RPMI8226 (cell line): ENCODE measurements at regions not wholly inside any gene's neighbourhood (a gene's known extent, or its start where the extent isn't known, plus 50 kb on each side); places are given as distances from the start of the nearest gene placed in this dataset.
"Not testable (repeated sequence)": the region's sequence is repeated elsewhere in the genome, so short reads cannot be mapped to it uniquely, and the experiment has no call there.

Experiments
- DNase-seq: peaks from one replicate; pipeline ENCODE4 v3.0.0-alpha.2; 2015

DNA sequence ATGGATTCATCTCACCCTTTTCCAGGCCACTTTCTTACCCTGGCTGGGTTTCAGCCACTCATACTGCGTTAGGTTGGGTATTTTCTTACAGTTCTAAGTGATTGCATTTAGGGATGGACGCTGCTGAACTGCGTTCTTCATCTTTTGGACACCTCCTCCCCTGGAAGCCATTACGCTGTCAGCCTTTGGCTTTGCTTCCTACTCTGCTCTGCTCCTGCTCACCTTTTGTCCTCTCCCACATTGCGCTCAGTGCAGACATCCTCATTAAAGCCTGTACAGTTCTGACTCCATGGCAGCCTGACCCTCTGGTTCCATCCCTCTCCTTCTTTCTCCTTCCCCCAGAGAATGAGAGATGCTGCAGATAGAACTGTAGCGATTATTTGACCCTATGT is 108.9 kb downstream of the SRGAP2 start:
- DNase-seq: not testable (repeated sequence)

DNA sequence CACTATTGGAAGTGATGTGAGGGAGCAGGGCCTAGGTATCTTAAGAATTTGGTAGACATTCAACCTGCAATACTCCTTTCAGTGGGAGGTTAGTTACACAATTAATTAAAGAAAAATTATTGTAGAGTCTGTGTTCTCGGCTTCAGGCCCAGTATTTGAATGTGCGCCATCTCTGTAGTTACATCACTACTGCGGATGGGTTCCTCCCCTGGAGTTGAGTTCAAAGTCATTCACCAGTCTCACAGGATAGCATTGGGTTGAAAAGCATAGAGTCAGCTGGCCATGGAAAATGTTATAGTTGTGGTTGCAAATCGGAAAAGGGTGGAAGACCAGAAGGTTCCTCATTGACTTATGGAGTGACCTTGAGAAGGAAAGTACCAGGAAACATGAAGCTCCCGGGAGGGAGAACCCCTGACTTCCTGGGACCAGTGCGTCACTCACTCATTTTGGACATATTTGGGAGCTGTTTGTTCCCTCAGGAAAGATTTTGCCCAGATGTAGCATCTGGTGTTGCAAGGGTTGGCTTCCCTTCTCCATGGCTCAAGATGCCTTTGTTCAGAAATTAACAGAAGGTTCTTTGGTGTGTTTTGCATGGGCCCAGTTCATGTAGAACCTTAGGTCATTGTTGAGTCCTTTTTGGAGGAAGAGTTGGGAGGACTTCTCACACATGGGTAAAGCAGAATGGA is 111.8 kb downstream of the SRGAP2 start:
- DNase-seq: not testable (repeated sequence)

GRCh38 chr1:206316901-206317300 is 113.6 kb downstream of the SRGAP2 start:
- DNase-seq: not testable (repeated sequence)

DNA sequence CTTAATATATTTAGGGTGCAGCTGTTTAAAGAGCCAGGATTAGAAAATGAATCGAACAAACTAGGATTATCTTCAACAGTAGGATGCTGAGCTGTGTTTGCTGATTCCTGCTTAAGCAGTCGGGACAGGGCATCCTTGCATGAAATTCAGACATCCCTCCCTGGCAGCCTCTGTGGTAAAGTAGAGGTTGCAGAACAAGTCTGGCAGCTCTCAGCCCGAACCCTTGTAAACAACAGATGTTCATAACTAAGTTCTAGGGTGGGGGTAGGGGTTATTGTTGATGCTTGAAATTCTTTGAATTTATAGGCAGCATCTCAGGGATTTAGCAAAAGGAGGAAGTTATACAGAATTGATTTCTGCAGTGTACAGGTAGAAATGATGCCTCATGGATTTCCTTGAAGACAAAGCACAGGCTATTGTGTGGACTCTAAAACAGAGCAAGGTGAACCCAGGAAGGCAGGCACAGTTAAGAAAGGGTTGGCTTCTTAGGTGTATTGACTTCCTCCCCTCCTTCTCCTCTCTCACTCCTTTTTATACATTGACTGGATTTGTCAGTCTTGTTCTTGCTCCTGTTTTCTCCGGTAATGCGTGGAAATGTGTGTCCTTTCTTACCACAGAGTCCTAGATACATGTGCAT is 114.7 kb downstream of the SRGAP2 start:
- not testable (repeated sequence) for DNase-seq

DNA sequence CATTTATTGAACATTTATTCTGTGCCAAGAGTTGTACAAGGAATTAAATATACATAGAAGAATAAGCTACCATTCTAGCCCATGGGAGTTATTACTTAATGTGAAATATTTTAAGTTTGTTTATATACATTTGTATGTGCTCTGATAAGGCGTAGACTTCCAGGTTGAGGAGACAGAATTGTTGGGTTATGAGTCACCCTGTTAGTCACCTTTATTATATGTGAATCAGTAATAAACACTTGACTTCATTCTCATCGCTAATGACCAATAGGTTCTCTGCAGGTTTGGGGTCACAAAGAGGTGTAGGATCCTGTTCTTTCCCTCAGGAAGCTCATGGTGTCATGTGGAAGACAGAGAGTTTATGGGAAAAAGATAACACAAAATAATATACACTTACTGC is 116.9 kb downstream of the SRGAP2 start:
- not testable (repeated sequence) for DNase-seq

- DNase-seq: not testable (repeated sequence)
Observed at GRCh38 chr1:206326159-206326939, 123.0 kb downstream of the SRGAP2 start.

- not testable (repeated sequence) for DNase-seq
Observed at GRCh38 chr1:206331597-206331996, 128.3 kb downstream of the SRGAP2 start.

DNA sequence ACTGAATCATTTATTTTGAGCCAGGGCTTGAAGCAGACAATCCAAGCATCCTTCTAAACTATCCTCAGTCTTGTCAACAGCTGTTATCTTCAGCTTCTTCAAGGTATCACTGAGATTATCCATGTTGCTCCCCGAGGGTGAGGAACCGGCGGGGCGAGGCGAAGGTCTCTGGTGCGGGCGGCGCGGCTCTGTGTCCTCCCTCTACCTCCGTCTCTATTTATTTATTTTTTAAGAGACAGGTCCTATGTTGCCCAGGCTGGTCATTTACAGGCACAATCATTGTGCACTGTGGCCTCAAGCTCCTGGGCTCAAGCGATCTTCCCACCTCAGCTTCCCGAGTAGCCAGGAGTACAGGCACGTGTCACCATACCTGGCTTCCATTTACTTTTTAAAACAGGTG is 130.0 kb downstream of the SRGAP2 start:
- DNase-seq: not testable (repeated sequence)

GRCh38 chr1:206333897-206334296 is 130.6 kb downstream of the SRGAP2 start:
- DNase-seq: not testable (repeated sequence)

DNA sequence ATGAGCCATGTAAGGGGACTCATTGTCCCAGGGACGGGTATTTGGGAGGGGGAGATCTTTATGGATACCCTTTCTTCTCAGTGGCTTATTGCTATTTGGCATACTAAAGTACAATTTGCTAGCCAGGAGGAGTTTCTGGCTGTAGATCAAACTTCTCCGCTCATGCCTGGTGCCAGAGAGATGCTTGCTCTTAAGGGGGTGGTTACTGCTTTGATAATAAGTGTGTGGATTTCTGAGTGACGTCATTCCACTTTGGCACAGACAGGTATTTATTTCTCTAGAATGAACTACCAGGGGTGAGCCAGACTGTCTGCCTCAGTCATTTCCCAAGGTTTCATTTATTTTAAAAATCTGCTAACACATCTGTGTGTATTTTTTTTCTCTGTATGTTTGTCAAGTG is 131.1 kb downstream of the SRGAP2 start:
- DNase-seq: not testable (repeated sequence)

DNA sequence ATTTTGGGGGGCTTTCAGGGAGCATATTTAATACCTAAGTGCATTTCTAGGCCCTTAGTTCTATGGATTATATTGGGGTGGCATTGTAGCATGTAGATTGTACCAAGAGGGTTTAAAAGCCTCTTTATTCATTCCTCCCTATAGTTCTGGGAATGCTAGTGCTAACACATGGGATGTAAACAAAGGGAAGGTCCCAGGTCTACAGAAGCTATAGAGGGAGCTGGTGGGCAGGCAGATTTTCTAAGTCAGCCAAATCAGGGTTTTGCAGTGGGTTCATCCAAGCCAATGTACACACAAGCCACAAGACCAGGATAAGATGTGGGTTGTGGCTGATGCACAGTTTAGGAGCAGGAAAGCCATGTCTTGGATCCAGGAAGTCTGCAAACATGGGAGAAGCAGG is 131.8 kb downstream of the SRGAP2 start:
- DNase-seq: not testable (repeated sequence)

DNA sequence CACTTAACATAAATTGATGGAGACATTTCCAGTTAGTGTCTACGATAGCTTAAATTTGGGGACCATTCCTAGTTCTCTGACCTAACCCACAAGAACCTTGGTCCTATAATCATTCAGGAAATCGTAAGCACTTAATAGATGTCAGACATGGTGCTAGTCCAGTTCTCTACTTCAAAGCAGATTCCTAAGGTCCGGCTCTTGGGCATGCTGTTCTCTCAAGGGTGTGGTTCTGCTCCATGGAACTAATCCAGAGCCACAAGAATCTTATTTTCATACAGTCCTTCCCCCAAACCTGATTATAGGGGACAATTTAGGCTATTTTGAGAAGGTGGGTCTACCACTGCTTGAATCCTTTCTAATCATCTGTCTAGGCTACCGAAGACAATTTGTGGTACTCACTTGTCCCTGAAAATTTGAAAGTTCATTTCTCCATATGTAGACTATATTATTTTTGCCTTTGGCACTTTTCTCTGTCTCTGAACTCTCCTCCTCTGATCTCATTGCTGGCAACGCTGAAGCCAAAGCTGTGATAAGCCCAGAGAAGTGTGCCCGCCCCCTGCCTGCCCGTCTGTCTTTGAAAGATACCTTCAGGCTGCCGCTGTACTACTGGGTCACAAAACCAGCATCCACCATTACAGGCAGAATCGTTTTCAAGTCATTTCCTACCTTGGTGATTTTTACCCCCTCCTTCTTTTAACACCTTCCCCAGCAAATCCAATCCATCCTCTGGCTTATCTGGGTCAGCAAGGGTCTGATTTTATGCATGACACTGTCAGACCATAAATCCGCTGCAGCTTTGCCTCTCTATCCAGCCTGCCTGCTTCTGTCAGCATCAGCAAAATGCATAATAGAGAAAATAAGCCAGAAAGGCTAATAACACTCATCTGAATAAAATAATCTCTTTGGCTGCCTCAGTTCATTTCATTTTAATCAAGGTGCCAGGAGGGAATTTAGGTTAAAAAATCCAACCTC is 132.8 kb downstream of the SRGAP2 start:
- DNase-seq: not testable (repeated sequence)

- DNase-seq: not testable (repeated sequence)
Observed at GRCh38 chr1:206337024-206337423, 133.3 kb upstream of the IKBKE start.

DNA sequence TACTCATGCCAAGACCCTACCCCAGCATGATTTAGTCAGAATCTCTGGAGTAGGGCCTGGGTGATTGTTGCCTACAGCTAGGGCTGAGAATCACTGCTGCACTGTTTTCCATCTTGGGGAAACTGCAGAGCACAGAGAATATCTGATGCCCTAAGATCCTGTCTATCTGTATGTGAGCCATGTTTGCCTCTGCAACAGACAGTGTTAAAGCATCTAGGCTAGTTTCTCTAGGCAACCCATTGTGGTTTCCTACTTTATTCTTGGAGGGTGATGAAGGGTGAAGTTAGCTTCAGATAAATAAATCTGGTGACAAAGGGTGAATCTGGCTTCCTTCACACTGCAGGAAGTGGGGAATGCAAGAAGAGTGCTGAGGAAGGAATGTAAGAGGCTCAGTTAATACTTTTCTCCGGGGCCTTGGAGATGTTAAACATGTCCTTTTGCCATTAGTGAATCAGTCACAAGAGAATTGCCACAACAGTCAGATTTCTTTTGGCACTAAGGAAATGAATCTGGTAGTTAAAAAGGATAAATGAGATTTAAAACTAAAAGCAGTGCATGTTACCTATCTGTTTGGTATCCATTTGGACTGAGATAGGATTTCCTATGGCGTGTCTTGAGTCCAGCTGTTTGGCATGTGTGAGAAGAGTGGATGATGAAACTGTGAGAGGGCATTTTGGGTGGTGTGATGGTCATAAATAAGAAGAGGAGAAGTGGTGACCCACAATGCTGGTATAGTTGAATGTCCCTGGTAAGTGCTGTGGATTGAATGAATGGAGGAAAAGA is 119.6 kb upstream of the IKBKE start:
- not testable (repeated sequence) for DNase-seq

DNA sequence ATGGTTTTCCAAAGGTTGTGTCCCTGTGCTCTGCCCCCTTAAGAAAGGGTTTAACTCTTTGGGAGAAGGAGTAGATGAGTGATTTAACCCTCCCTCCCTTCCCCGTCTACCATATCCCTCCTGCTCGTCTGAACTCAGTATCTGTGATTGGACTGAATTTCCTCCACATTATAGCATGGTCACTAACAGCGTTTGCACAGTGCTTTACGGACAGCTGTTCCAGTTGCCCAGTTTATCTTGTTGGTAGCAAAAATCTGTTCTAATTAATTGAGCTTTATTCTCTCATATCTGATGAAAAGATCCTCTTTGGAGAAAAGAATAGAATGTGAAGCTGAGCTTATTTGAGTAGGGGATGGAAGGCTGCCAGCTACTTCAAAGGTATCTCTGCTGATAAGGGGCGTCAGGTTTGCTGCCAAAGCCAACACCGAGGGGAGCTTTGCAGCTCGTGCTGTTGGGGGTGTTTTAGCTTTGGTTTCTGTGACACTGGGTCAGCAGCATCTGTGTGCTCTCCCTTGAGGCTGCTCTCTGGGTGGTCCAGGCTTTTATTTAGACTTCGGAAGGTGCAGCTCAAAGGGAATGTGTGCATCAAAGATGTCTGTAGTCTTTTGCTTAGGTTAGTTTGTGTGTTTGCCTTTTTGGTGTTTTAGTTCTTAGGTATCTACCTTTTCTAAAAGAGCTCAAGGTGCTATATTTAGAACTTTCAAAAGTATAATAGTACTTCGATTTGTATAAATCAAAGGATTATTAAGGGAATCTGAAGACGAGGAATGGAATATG is 118.8 kb upstream of the IKBKE start:
- not testable (repeated sequence) for DNase-seq

GRCh38 chr1:206356310-206356709 is 114.0 kb upstream of the IKBKE start:
- not testable (repeated sequence) for DNase-seq

- not testable (repeated sequence) for DNase-seq
Observed at GRCh38 chr1:206357962-206358361, 112.3 kb upstream of the IKBKE start.

DNA sequence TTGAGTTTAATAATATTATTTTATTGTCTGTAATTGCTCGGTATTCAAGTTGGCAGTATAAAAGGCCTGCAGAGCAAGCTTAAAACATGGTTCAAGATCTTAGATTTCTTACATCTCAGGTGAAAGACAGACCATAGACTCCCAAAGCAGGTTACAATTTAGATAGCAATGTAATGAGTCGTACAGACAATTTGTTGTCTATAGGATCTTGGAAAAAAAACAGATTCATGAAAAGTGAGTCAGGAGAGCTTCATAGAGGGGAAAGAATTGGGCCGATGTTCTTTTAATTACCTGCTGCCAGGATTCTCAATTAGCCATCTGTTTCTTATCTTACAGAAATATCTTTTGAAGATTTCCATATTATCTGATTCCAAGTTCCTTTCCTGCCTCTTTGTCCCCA is 111.5 kb upstream of the IKBKE start:
- DNase-seq: not testable (repeated sequence)

- not testable (repeated sequence) for DNase-seq
Observed at GRCh38 chr1:206359377-206359776, 110.9 kb upstream of the IKBKE start.

GRCh38 chr1:206361978-206362543 is 108.2 kb upstream of the IKBKE start:
- DNase-seq: not testable (repeated sequence)
